Astrocyte of the hippocampus (primary cell): ENCODE measurements at regions not wholly inside any gene's neighbourhood (a gene's known extent, or its start where the extent isn't known, plus 50 kb on each side); places are given as distances from the start of the nearest gene placed in this dataset.
A peak's percentile ranks its signal among the peaks of the same experiment; 100 is the strongest.

Source experiments
- DNase-seq: peaks from one replicate; pipeline ENCODE4 v3.0.0; 2011; ENCODE audit warnings: low read depth, low spot score

- no peak for DNase-seq
Measured at GRCh38 chr6:140909625-140910024, 1223.1 kb upstream of the GJE1 start.

DNA sequence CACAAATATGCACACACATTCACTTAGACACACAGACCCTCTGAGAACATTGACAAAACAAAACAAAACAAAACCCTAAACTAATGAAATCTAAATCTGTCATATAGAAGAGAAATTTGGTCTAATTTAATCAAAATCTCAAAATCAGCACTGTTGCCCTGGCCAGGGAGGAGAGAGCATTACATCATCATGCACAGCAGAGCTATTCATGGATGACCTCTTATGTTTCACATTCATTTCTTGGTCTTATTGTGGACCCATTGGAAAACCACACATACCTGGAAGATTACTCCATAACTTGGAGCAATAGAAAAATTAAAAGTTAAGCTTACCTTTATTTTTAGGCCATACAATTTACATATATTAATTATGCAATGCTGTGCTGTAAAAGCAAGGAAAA lies 1223.6 kb upstream of the GJE1 start:
- DNase-seq: peak; percentile 20

- DNase-seq: no peak
Measured at GRCh38 chr6:140908505-140908904, 1224.2 kb upstream of the GJE1 start.

DNA sequence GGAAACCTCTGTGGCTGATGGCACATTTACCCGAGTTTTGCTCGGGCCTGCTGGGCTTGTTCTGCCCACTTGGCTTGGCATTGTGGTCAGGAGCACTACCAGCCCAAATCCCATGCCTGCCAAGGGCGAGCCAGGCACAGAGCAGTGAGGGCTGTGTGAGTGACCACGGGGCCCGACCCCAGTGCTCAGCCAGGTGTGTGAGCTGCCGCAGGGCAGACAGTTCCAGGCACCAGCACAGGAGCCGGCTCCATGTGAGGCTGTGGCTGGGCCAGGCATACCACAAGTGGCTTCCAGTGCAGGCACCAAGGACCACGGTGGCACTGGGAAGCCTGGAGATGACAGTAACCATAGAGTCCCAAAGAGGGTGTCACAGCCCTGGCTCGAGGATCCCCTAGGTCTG lies 1225.5 kb upstream of the GJE1 start:
- no peak for DNase-seq

GRCh38 chr6:140905724-140906123 lies 1227.0 kb upstream of the GJE1 start:
- no peak for DNase-seq

GRCh38 chr6:140905050-140905449 lies 1227.7 kb upstream of the GJE1 start:
- no peak for DNase-seq

DNA sequence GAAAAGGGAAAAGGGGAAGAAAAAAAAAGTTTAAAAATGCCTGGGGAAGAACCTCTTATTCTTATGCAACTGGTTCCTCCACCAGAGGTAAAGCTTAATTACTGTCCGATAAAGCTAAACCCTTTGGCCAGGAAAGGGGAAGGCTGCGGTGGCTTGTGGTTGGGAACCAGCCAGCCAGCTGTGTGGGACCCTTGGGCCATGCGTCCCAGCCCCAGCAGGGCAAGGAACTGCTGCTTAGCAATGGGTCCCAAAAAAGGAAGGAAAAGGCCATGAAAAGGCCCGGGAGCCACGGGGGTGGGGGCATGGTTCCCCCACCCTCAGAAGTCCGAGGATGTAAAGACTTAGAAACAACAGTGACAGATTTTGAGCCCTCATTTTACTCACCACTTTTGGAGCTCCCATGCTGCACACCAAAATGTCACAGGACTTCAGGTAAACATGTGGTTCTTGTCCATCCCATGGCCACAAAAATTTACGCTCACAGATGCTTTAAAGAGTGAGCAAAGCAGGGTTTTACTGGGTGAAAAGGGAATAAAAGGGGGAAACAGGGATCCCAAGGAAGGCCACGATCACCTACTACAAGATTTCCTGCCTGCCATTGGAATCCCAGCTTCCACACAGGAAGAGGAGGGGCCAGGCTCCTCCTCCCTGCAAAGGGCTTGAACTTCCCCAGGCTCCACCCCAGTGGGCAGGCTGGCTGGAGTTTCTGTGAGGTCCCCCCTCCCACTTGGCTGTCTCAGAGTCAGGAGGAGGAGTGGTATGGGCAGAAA lies 1234.7 kb upstream of the GJE1 start:
- DNase-seq: no peak

DNA sequence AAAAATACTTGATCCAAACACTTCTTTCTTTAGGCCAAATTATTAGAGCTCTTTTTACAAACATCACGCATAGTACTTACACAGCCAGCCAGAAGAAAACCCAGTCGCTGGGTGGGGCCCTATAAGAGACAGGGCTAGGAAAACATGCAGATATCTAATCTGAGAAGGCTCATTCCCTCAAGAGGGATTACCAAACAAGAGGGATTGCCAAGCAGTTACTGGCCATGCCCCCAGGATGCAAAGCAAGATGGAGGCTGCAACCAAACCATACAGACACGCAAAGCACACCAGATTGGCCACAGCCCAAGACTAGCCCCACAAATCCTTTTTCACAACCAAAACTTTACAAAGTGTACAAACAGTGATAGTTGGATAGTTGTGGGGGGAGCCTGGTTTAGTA lies 1235.4 kb upstream of the GJE1 start:
- no peak for DNase-seq

DNA sequence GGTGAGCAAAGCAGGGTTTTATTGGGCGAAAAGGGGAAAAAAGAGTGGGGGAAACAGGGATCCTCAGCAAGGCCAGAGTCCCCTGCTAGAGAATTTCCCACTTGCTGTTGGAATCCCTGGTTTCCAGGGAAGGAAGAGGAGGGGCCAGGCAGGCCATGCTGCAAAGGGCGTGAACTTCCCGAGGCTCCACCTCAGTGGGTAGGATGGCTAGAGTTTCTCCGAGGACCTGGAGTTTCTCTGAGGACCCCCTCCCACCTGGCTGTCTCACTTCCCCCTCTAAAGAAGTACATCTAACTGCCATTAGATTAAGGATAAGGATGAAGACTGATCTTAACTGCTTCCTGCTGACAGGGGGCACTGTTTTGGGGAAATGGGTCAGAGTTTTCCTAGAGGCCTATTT lies 1239.3 kb upstream of the GJE1 start:
- DNase-seq: no peak

GRCh38 chr6:140879946-140880345 lies 1252.8 kb upstream of the GJE1 start:
- DNase-seq: no peak

DNA sequence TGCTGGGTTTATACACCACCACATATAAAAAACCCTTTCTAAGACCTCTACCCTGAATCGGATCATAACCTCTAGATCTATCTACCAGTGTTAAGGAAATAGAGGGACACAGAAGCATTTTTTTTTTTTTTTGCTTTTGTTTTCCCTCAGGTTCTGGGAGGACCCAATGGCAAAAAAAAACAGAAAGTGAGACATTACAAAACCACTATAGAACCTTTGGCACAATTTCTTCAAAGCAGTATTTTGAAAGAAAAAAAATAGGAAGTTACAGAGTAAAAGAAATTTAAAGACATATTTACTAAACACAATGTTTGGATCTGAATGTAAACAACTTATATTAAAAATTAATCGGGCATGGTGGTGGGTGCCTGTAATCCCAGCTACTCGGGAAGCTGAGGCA lies 1258.7 kb upstream of the GJE1 start:
- no peak for DNase-seq

- DNase-seq: no peak
Measured at GRCh38 chr6:140872885-140873284, 1259.8 kb upstream of the GJE1 start.

DNA sequence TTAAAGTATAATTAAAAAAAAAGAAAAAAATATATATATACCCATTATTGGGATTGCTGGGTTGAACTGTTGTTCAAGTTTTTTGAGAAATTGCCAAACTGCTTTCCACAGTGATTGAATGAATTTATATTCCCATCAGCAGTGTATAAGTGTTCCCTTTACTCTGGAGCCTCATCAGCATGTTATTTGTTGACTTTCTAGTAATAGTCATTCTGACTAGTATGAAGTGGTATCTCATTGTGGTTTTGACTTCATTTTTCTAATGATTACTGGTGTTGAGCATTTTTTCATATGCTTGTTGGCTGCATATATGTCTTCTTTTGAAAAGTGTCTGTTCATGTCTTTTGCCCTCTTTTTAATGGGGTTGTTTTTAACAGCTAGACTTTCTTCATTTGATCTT lies 1260.8 kb upstream of the GJE1 start:
- DNase-seq: peak; percentile 11

DNA sequence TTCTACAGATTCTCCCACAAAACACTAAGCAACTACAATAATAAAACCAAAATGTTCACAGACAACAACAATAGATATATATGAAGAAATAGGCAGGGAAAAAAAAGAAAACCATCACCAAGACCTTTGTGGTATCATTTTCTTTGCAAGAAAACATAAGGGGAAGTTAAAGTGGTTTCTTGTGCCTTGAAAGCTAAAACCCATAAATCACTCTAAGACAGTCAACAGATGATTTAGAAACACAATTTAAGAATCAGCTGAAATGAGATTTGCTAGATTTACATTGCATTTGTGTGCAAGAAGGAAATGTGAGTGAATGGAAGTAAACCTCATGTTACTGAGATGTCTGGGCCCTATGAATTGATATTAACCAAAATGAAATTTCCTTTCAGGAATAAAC lies 1265.4 kb upstream of the GJE1 start:
- DNase-seq: no peak

GRCh38 chr6:140858381-140858971 lies 1274.2 kb upstream of the GJE1 start:
- peak; percentile 25 for DNase-seq

DNA sequence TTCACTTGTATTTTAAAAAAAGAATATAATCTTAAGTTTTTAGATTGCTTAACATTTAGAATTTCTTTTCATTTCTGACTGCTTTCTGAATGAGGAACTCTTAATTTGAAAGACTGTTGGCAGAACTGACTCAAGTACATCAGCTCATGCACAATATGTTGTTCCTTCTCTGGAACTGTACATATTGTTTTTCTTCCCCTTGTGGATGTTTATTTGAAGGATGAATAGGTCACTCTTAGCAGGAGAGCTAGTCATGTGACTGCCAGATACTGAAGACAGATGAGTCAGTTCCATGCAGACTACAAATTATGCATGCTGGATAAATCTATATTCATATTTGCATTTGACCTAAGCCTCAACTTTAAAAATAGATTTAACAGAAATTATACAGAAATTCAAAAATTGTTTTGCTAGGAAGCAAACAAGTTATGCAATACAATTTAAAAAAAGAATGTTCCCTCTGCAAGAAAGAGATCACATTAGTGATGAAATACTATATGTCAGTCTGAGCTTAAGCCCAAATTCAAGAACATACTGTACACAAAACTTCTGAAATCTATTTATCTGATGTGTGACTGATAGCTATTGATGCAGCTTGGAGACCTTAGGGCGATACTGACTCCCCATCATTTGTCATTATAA lies 1274.9 kb upstream of the GJE1 start:
- DNase-seq: peak; percentile 72

DNA sequence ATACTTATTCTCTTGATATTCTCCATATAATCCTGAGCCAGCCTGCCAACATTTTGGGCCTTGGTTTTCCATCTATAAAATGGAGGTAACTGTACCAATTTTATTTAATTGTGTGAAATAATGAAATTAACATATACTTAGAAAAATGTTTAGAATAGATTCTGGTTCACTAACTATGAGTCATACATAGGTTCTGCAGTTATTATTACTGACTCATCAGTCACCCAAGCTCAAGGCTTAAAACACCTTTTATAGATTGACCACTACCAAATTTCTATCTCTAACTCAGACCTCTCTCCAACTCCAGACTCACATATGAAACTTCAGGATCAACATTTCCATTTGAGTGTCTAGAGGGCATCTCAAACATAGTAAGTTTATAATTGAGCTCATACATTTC lies 1277.2 kb upstream of the GJE1 start:
- no peak for DNase-seq

GRCh38 chr6:140854318-140854717 lies 1278.4 kb upstream of the GJE1 start:
- no peak for DNase-seq

DNA sequence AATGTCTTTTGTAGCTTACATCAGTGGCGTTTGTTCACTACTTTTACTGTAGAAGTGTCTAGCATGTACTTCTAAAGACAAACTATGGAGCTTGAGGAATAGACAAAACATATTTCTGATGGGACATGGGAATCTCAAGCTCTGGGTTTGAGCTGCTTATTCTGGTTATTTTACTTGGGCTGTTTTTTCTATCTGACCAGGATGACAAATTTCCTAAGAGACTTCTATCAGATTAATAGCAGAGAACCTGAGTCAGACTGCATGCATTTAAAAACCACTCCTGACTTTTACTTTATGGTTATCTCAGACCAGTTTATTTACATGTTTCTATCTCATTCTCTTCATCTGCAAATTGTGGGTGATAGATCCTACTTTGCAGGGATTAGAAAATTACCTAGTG lies 1282.3 kb upstream of the GJE1 start:
- DNase-seq: peak; percentile 41

DNA sequence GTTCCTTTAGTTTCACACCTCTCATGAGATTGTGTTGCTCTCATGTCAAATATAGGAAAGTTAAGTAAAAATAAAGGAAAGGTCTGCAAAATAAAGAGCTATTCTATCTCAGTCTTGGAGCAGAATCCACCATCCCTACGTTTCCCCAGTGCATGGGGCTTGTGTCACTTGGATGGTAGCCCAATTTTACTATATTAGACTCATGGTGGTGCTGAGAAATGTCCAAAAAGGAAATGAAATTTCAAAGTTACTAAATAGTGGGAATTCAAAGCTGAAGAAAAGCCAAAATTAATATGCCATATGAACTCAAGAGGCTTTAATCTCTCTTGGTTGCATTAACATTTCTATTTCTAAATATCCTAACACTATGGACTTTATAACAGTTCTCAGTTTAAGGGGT lies 1283.3 kb upstream of the GJE1 start:
- no peak for DNase-seq

- no peak for DNase-seq
Measured at GRCh38 chr6:140847262-140847645, 1285.5 kb upstream of the GJE1 start.

DNA sequence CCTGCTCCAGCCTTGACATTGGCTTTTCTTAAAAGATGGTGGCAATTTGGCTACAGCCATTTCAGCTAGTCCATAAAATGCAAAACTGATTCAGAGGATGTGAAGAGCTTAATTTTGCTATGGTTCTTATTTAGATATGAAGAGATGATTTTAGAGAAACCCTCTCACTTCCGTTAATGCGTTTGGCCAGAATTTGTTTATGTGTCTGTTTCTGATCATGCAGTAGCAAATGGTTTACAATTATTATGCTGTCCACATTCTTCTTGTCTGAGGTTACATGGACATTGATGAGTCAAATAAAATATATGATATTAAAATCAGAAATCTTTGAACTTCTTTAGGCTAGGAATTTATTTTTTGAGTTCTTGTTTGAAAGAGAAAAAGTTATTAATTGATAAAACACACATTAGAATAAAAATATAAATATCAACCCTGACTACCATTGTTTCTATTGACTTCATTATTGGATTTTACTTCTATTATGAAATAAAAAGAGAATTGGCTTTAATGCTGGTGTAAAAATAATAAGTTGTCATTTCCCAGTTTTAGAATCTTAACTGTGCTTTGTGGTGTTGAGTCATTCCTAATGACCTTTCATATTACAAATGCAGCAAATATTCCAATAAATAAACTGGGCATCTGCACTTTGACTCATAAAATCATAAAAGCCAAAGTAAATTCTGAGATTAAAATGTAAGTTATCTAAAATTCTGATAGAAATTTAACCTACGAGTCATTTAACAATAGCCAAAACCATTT lies 1286.0 kb upstream of the GJE1 start:
- no peak for DNase-seq
